IMR-90 (cell line): ENCODE measurements at regions not wholly inside any gene's neighbourhood (a gene's known extent, or its start where the extent isn't known, plus 50 kb on each side); places are given as distances from the start of the nearest gene placed in this dataset.

Experiments used
- ATAC-seq: fragments of 200-7000 bp; cut with Tn5 transposase; 2 replicates; pipeline ENCODE4 v1.9.1; 2020; ENCODE audit warnings: low read depth, mild to moderate bottlenecking, moderate library complexity
- BruUV-seq: library from RNA; stranded (reverse); fragments of 400-500 nt; replicated peaks from 2 replicates; lab custom pipeline; 2021; lab: Mats Ljungman, UMichigan
- CTCF ChIA-PET: fragments of 300-600 bp; formaldehyde crosslinking; extraction: SDS; loops from one replicate; lab custom pipeline; 2021; ENCODE audit warnings: antibody characterized with exemption; lab: Yijun Ruan, JAX
- POLR2A ChIA-PET: fragments of 300-600 bp; sonication (Branson Sonifier 250); formaldehyde crosslinking; loops from one replicate; lab custom pipeline; 2022; ENCODE audit warnings: antibody characterized with exemption; ENCODE audit not compliant: unreplicated experiment; lab: Charles Lee
- DNase-seq: peaks from one replicate; pipeline ENCODE4 v3.0.0; 2013
- H2AFZ ChIP-seq: replicated peaks from 2 replicates; pipeline ENCODE3; 2013; ENCODE audit warnings: low read length, mild to moderate bottlenecking; ENCODE audit not compliant: poor library complexity
- H2AK5ac ChIP-seq: 2 replicates; pipeline ENCODE4 v1.6.1; 2013; ENCODE audit warnings: low read depth, low read length, inconsistent platforms
- H2AK9ac ChIP-seq: replicated peaks from 2 replicates; pipeline ENCODE3; 2013; ENCODE audit warnings: mild to moderate bottlenecking, low read depth, low read length, moderate library complexity; ENCODE audit not compliant: poor library complexity
- H2BK120ac ChIP-seq: 2 replicates; pipeline ENCODE4 v1.6.1; 2013; ENCODE audit warnings: low read depth, low read length, inconsistent platforms
- H2BK15ac ChIP-seq: 3 replicates; pipeline ENCODE4 v1.6.1; 2013; ENCODE audit warnings: low read depth, low read length, inconsistent platforms
- H2BK20ac ChIP-seq: 2 replicates; pipeline ENCODE4 v1.6.1; 2013; ENCODE audit warnings: low read depth, mild to moderate bottlenecking, inconsistent platforms, low read length, moderate library complexity
- H2BK5ac ChIP-seq: 2 replicates; pipeline ENCODE4 v1.6.1; 2013; ENCODE audit warnings: mild to moderate bottlenecking, low read depth, low read length, inconsistent platforms; ENCODE audit not compliant: poor library complexity, severe bottlenecking
- H3K14ac ChIP-seq: replicated peaks from 2 replicates; pipeline ENCODE4 v1.6.1; 2013; ENCODE audit warnings: low read depth, low read length, inconsistent platforms
- H3K18ac ChIP-seq: 2 replicates; pipeline ENCODE4 v1.6.1; 2013; ENCODE audit warnings: low read depth, low read length, control low read depth
- H3K23ac ChIP-seq: 2 replicates; pipeline ENCODE4 v1.6.1; 2013; ENCODE audit warnings: low read depth, low read length, inconsistent platforms
- H3K27ac ChIP-seq: 2 replicates; pipeline ENCODE4 v1.5.1; 2013; ENCODE audit warnings: mild to moderate bottlenecking, control low read depth, low read length; ENCODE audit not compliant: insufficient read depth
- H3K27me3 ChIP-seq: 2 replicates; pipeline ENCODE4 v1.6.1; 2013; ENCODE audit warnings: low read length; ENCODE audit not compliant: control insufficient read depth, insufficient read depth
- H3K36me3 ChIP-seq: 2 replicates; pipeline ENCODE4 v1.6.1; 2013; ENCODE audit warnings: low read length, mixed read lengths; ENCODE audit not compliant: control insufficient read depth, insufficient read depth
- H3K4ac ChIP-seq: 2 replicates; pipeline ENCODE4 v1.6.1; 2013; ENCODE audit warnings: low read depth, low read length, inconsistent platforms
- H3K4me1 ChIP-seq: 2 replicates; pipeline ENCODE4 v1.6.1; 2013; ENCODE audit warnings: low read length, mixed read lengths; ENCODE audit not compliant: control insufficient read depth, insufficient read depth
- H3K4me2 ChIP-seq: 2 replicates; pipeline ENCODE4 v1.6.1; 2013; ENCODE audit warnings: low read depth, mild to moderate bottlenecking, control low read depth, low read length, moderate library complexity
- H3K4me3 ChIP-seq: 2 replicates; pipeline ENCODE4 v1.5.1; 2013; ENCODE audit warnings: low read depth, mild to moderate bottlenecking, control low read depth, low read length, moderate library complexity; ENCODE audit not compliant: insufficient read depth
- H3K56ac ChIP-seq: 2 replicates; pipeline ENCODE4 v1.6.1; 2013; ENCODE audit warnings: low read length, inconsistent platforms; ENCODE audit not compliant: insufficient read depth; ENCODE audit errors: extremely low read depth
- H3K79me1 ChIP-seq, 2 experiments: 2 replicates each; pipeline ENCODE4 v1.6.1; 2013; ENCODE audit warnings: low read length in 2 of 2, inconsistent platforms in 1 of 2, low read depth in 1 of 2
- H3K9ac ChIP-seq: 2 replicates; pipeline ENCODE4 v1.6.1; 2013; ENCODE audit warnings: low read depth, low read length, control low read depth
- H3K9me1 ChIP-seq: 2 replicates; pipeline ENCODE4 v1.6.1; 2013; ENCODE audit warnings: low read length, inconsistent platforms; ENCODE audit not compliant: insufficient read depth
- H3K9me3 ChIP-seq: 2 replicates; pipeline ENCODE4 v1.6.1; 2013; ENCODE audit warnings: low read length; ENCODE audit not compliant: control insufficient read depth, insufficient read depth
- H4K20me1 ChIP-seq: 2 replicates; pipeline ENCODE4 v1.6.1; 2013; ENCODE audit warnings: low read length, inconsistent platforms; ENCODE audit not compliant: insufficient read depth
- H4K5ac ChIP-seq: 2 replicates; pipeline ENCODE4 v1.6.1; 2013; ENCODE audit warnings: mild to moderate bottlenecking, low read depth, low read length, control low read depth
- H4K8ac ChIP-seq, 2 experiments: 2 replicates each; pipeline ENCODE4 v1.6.1; 2013; ENCODE audit warnings: low read depth in 2 of 2, low read length in 2 of 2, control low read depth in 1 of 2, inconsistent platforms in 1 of 2
- H4K91ac ChIP-seq: 2 replicates; pipeline ENCODE4 v1.6.1; 2013; ENCODE audit warnings: low read depth, low read length, inconsistent platforms; ENCODE audit not compliant: insufficient read depth
- BHLHE40 ChIP-seq: fragments of 150-350 bp; IDR thresholded peaks from 2 replicates; pipeline ENCODE4 v1.6.1; 2016; ENCODE audit warnings: mild to moderate bottlenecking, low read depth, low read length
- CEBPB ChIP-seq: IDR thresholded peaks from 2 replicates; pipeline ENCODE4 v1.6.1; 2012; ENCODE audit warnings: low read depth, low read length, improper control_type of control experiment
- CHD1 ChIP-seq: IDR thresholded peaks from 2 replicates; pipeline ENCODE4 v1.6.1; 2012; ENCODE audit warnings: low read depth, low read length, improper control_type of control experiment
- CTCF ChIP-seq: conservative IDR thresholded peaks from 2 replicates; pipeline ENCODE4 v1.5.1; 2012; ENCODE audit warnings: mild to moderate bottlenecking, low read depth, low read length, improper control_type of control experiment
- ELK1 ChIP-seq: fragments of 150-350 bp; IDR thresholded peaks from 2 replicates; pipeline ENCODE4 v1.6.1; 2016; ENCODE audit warnings: low read depth, mild to moderate bottlenecking, low read length, moderate library complexity, borderline replicate concordance
- FOS ChIP-seq: fragments of 150-350 bp; IDR thresholded peaks from 2 replicates; pipeline ENCODE4 v1.6.1; 2016; ENCODE audit warnings: low read depth, low read length
- MAFK ChIP-seq: IDR thresholded peaks from 2 replicates; pipeline ENCODE4 v1.6.1; 2012; ENCODE audit warnings: low read depth, low read length, improper control_type of control experiment
- MAZ ChIP-seq: IDR thresholded peaks from 2 replicates; pipeline ENCODE4 v1.6.1; 2012; ENCODE audit warnings: low read depth, mild to moderate bottlenecking, low read length, improper control_type of control experiment, moderate library complexity, borderline replicate concordance
- MXI1 ChIP-seq: IDR thresholded peaks from 2 replicates; pipeline ENCODE4 v1.6.1; 2012; ENCODE audit warnings: low read depth, mild to moderate bottlenecking, low read length, moderate library complexity, borderline replicate concordance
- POLR2A ChIP-seq: IDR thresholded peaks from 2 replicates; pipeline ENCODE4 v1.6.1; 2012; ENCODE audit warnings: mild to moderate bottlenecking, low read depth, low read length
- RAD21 ChIP-seq: IDR thresholded peaks from 2 replicates; pipeline ENCODE4 v1.6.1; 2012; ENCODE audit warnings: low read length, improper control_type of control experiment
- RFX5 ChIP-seq: IDR thresholded peaks from 2 replicates; pipeline ENCODE4 v1.8.0; 2012; ENCODE audit warnings: low read depth, mild to moderate bottlenecking, low read length, moderate library complexity
- USF2 ChIP-seq: fragments of 150-350 bp; IDR thresholded peaks from 2 replicates; pipeline ENCODE4 v1.6.1; 2017; ENCODE audit warnings: mild to moderate bottlenecking, antibody characterized with exemption, low read length, low read depth
- WGBS, 2 experiments: methylation state at CpG; one replicate each; pipeline versions ENCODE4 v1.1.5 to v1.1.7; 2013; ENCODE audit warnings: missing lambda C conversion rate in 2 of 2; ENCODE audit not compliant: insufficient read length in 1 of 2; ENCODE audit errors: extremely low coverage in 2 of 2; 5-methylcytosine and 5-hydroxymethylcytosine counted together
- dilution Hi-C: fragments of 300-500 bp; cut with HindIII; formaldehyde crosslinking; loops from one replicate; pipeline ENCODE4 v1.14.3; 2018; ENCODE audit warnings: low sequenced_read_pairs; ENCODE audit not compliant: unreplicated experiment
- in situ Hi-C: fragments of 300-500 bp; cut with MboI; formaldehyde crosslinking; loops from 3 replicates; pipeline ENCODE4 v1.14.3; 2019; ENCODE audit warnings: low sequenced_read_pairs, inconsistent platforms, mixed read lengths
- intact Hi-C: fragments of 100-400 bp; cut with micrococcal nuclease; formaldehyde crosslinking; loops from 2 replicates; pipeline ENCODE4 v1.10.0; 2022

- Histone ChIP-seq H3K79me1 (no peaks in the 10 kb centered on the region), H3K18ac (no peak overlapping the region), H3K9ac (no peak overlapping the region), H3K36me3 (no peaks in the 10 kb centered on the region), H3K4ac (no peak overlapping the region), H3K56ac (no peak overlapping the region), H2BK15ac (no peak overlapping the region), H3K4me3 (no peak overlapping the region), H4K5ac (no peak overlapping the region), H3K4me1 (peaks cover 5% of the 10 kb centered on the region; the same call in 1 of the 2 replicates), H3K4me2 (no peak overlapping the region), H3K27me3 (peaks cover 3% of the 10 kb centered on the region; the same call in 1 of the 2 replicates), H2AFZ (no peak overlapping the region), H4K91ac (0 out of 2 replicates have a peak overlapping the region, but pooled peaks have one; percentile 10), H3K9me3 (no peaks in the 10 kb centered on the region), H2BK120ac (no peak overlapping the region), H4K20me1 (no peaks in the 10 kb centered on the region), H3K14ac (no peak overlapping the region), H2BK20ac (no peak overlapping the region), H2AK5ac (peak overlapping the region; percentile 40; the same call in 1 of the 2 replicates), H3K23ac (no peak overlapping the region), H3K9me1 (no peaks in the 10 kb centered on the region), H2BK5ac (no peak overlapping the region), H4K8ac (no peak overlapping the region), H3K27ac (no peak overlapping the region), H2AK9ac (no peak overlapping the region)
- DNase-seq: no peak
- no peak for ATAC-seq
- TF ChIP-seq CTCF (no peak), MAZ (no peak), FOS (no peak), ELK1 (no peak), CEBPB (no peak), RAD21 (no peak), MXI1 (no peak), CHD1 (no peak), RFX5 (no peak), MAFK (no peak), POLR2A (no peak), USF2 (no peak), BHLHE40 (no peak)
- intact Hi-C loops (no loop called here), dilution Hi-C loops (no loop called here), in situ Hi-C loops (no loop called here)
- ChIA-PET POLR2A (no interaction called here), CTCF (interaction anchor here (2.5 kb wide), 1 partner anchor 144 kb away, joined by 8 read pairs; no protein-coding TSS in a partner anchor)
- WGBS, 2 experiments: 81% methylated on average over 3 of the region's 6 CpGs; no CpG with 5 or more reads in 1 of the 2 experiments
- BruUV-seq: no TSS peak
Observed at GRCh38 chr10:28249512-28249911, 53.4 kb downstream of the MPP7 start.
